Vagina (tissue), 2 donors: ENCODE measurements at regions not wholly inside any gene's neighbourhood (a gene's known extent, or its start where the extent isn't known, plus 50 kb on each side); places are given as distances from the start of the nearest gene placed in this dataset.

Experiments used
- CTCF ChIP-seq, 3 experiments: fragments of 450-650 bp in 2 of 3; fragments of 200-600 bp in 1 of 3; sonication (generic) in 1 of 3; IDR thresholded peaks; one replicate each; pipeline ENCODE4 v1.5.1; 2017 to 2019; ENCODE audit warnings: antibody characterized with exemption in 3 of 3, mild to moderate bottlenecking in 2 of 3, moderate library complexity in 2 of 3
- POLR2A ChIP-seq, 2 donors: fragments of 450-650 bp; IDR thresholded peaks; one replicate each; pipeline ENCODE4 v1.6.1; 2017; ENCODE audit warnings: antibody characterized with exemption in 2 of 2, mild to moderate bottlenecking in 2 of 2, moderate library complexity in 2 of 2
- POLR2AphosphoS5 ChIP-seq, 2 donors: sonication (generic); formaldehyde crosslinking; IDR thresholded peaks; one replicate each; pipeline ENCODE4 v1.9.0; 2017; ENCODE audit warnings: antibody characterized with exemption in 2 of 2, mild to moderate bottlenecking in 2 of 2, low read depth in 1 of 2; ENCODE audit not compliant: insufficient read depth in 1 of 2

- TF ChIP-seq CTCF (IDR thresholded peaks at IDR 0.05) (no peak), POLR2A (IDR thresholded peaks at IDR 0.05) (no peak), POLR2AphosphoS5 (IDR thresholded peaks at IDR 0.05; ENCODE audit: insufficient read depth in 1 of 2, low read depth in 1 of 2) (no peak)
Observed at GRCh38 chr18:39773646-39774045, 2181.4 kb upstream of the PIK3C3 start.
